SK-N-SH (cell line): ENCODE measurements at regions not wholly inside any gene's neighbourhood (a gene's known extent, or its start where the extent isn't known, plus 50 kb on each side); places are given as distances from the start of the nearest gene placed in this dataset.

Source experiments
- CHD2 ChIP-seq: fragments of 150-350 bp; IDR thresholded peaks from 2 replicates; pipeline ENCODE4 v1.6.1; 2018; ENCODE audit warnings: low read length; ENCODE audit not compliant: partially characterized antibody
- CTCF ChIP-seq: fragments of 200-600 bp; sonication (generic); IDR thresholded peaks from 2 replicates; pipeline ENCODE4 v1.6.1; 2017; ENCODE audit warnings: antibody characterized with exemption, mild to moderate bottlenecking, moderate library complexity
- FOXJ3 ChIP-seq: sonication (generic); formaldehyde crosslinking; IDR thresholded peaks from 2 replicates; pipeline ENCODE4 v1.5.1; 2020; ENCODE audit warnings: mild to moderate bottlenecking, missing genetic modification reagents
- FOXM1 ChIP-seq: IDR thresholded peaks from 2 replicates; pipeline ENCODE4 v1.4.0; 2012; ENCODE audit warnings: low read depth, mild to moderate bottlenecking
- GABPA ChIP-seq: IDR thresholded peaks from 2 replicates; pipeline ENCODE4 v1.4.0; 2012; ENCODE audit warnings: low read depth, mild to moderate bottlenecking
- MAX ChIP-seq: IDR thresholded peaks from 2 replicates; pipeline ENCODE4 v1.4.0; 2012; ENCODE audit warnings: low read depth
- MEF2A ChIP-seq: IDR thresholded peaks from 2 replicates; pipeline ENCODE4 v1.4.0; 2012; ENCODE audit warnings: low read depth, borderline replicate concordance
- POLR2AphosphoS5 ChIP-seq: IDR thresholded peaks from 2 replicates; pipeline ENCODE4 v1.6.1; 2012; ENCODE audit warnings: low read depth, low read length
- SIN3A ChIP-seq: IDR thresholded peaks from 2 replicates; pipeline ENCODE4 v1.6.1; 2012; ENCODE audit warnings: low read depth, mild to moderate bottlenecking, low read length, moderate library complexity, borderline replicate concordance
- TAF1 ChIP-seq: IDR thresholded peaks from 2 replicates; pipeline ENCODE4 v1.6.1; 2012; ENCODE audit warnings: low read depth, mild to moderate bottlenecking, low read length, moderate library complexity, borderline replicate concordance
- USF1 ChIP-seq: IDR thresholded peaks from 2 replicates; pipeline ENCODE4 v1.4.0; 2012; ENCODE audit warnings: low read depth, borderline replicate concordance
- USF2 ChIP-seq: fragments of 150-350 bp; IDR thresholded peaks from 2 replicates; pipeline ENCODE4 v1.6.1; 2017; ENCODE audit warnings: antibody characterized with exemption, low read length, low read depth, borderline replicate concordance
- YY1 ChIP-seq: IDR thresholded peaks from 2 replicates; pipeline ENCODE4 v1.4.0; 2012; ENCODE audit warnings: low read depth, mild to moderate bottlenecking

GRCh38 chr1:76021846-76022245 is 52.7 kb upstream of the ST6GALNAC3 start:
- no peak for TF ChIP-seq USF1
- no peak for TF ChIP-seq GABPA
- no peak for TF ChIP-seq MEF2A
- no peak for TF ChIP-seq YY1
- no peak for TF ChIP-seq USF2
- no peak for TF ChIP-seq CHD2
- no peak for TF ChIP-seq CTCF
- TF ChIP-seq POLR2AphosphoS5 = no peak
- no peak for TF ChIP-seq FOXM1
- no peak for TF ChIP-seq TAF1
- no peak for TF ChIP-seq FOXJ3
- no peak for TF ChIP-seq MAX
- no peak for TF ChIP-seq SIN3A
